ENCODE measurements at regions not wholly inside any gene's neighbourhood (a gene's known extent, or its start where the extent isn't known, plus 50 kb on each side); places are given as distances from the start of the nearest gene placed in this dataset.

- TF ChIP-seq, protein P1, sequence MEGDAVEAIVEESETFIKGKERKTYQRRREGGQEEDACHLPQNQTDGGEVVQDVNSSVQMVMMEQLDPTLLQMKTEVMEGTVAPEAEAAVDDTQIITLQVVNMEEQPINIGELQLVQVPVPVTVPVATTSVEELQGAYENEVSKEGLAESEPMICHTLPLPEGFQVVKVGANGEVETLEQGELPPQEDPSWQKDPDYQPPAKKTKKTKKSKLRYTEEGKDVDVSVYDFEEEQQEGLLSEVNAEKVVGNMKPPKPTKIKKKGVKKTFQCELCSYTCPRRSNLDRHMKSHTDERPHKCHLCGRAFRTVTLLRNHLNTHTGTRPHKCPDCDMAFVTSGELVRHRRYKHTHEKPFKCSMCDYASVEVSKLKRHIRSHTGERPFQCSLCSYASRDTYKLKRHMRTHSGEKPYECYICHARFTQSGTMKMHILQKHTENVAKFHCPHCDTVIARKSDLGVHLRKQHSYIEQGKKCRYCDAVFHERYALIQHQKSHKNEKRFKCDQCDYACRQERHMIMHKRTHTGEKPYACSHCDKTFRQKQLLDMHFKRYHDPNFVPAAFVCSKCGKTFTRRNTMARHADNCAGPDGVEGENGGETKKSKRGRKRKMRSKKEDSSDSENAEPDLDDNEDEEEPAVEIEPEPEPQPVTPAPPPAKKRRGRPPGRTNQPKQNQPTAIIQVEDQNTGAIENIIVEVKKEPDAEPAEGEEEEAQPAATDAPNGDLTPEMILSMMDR (conservative IDR thresholded peaks at IDR 0.05) = no peak
- Histone ChIP-seq H3K9ac (ENCODE audit: extremely low read depth, insufficient read length, low read length) (no peak overlapping the region), H2BK12ac (ENCODE audit: insufficient read length, low read depth, low read length) (no peak overlapping the region), H2AFZ (ENCODE audit: low read length) (no peak overlapping the region), H3K23ac (ENCODE audit: insufficient read length, low read depth, low read length) (no peak overlapping the region), H3K18ac (ENCODE audit: insufficient read length, low read depth, low read length) (no peak overlapping the region), H2BK5ac (ENCODE audit: insufficient read length, low read length) (no peak overlapping the region), H3K79me2 (ENCODE audit: insufficient read depth, low read length) (no peaks in the 10 kb centered on the region), H3K56ac (ENCODE audit: insufficient read length, low read depth, low read length) (no peak overlapping the region), H2AK5ac (ENCODE audit: insufficient read length, low read length) (no peak overlapping the region), H3K4me1 (ENCODE audit: insufficient read depth, low read length) (no peaks in the 10 kb centered on the region), H2BK15ac (ENCODE audit: low read depth, low read length) (no peak overlapping the region), H4K5ac (ENCODE audit: insufficient read length, low read depth, low read length) (no peak overlapping the region), H3K27me3 (ENCODE audit: insufficient read depth, low read length) (no peaks in the 10 kb centered on the region; the same call in 1 of the 2 replicates), H4K91ac (ENCODE audit: insufficient read length, low read depth, low read length) (no peak overlapping the region), H3K23me2 (ENCODE audit: insufficient read length, low read depth, low read length, poor library complexity, severe bottlenecking) (no peaks in the 10 kb centered on the region), H3T11ph (ENCODE audit: low read length) (no peak overlapping the region), H3K79me1 (ENCODE audit: insufficient read depth, low read depth, low read length, poor library complexity, severe bottlenecking) (no peaks in the 10 kb centered on the region), H4K20me1 (ENCODE audit: control insufficient read depth, insufficient read depth, insufficient read length) (no peaks in the 10 kb centered on the region), H4K8ac (replicated peaks; ENCODE audit: insufficient read length, low read depth, low read length) (no peak overlapping the region), H3K14ac (ENCODE audit: insufficient read depth, low read length) (no peak overlapping the region), H2BK120ac (ENCODE audit: low read depth, low read length, poor library complexity, severe bottlenecking) (no peak overlapping the region), H2BK20ac (ENCODE audit: low read depth, low read length, poor library complexity, severe bottlenecking) (no peak overlapping the region), H3K9me3 (ENCODE audit: control insufficient read depth, low read depth, low read length) (no peaks in the 10 kb centered on the region), H3K4me2 (ENCODE audit: insufficient read depth, insufficient read length, low read length) (no peak overlapping the region), H3K27ac (ENCODE audit: insufficient read length, low read depth, low read length) (no peak overlapping the region), H3K4ac (ENCODE audit: low read depth, low read length) (no peak overlapping the region)
- Mint-ChIP-seq H3K4me1 (peaks cover 4 to 7% of the 10 kb centered on the region in 2 experiments), H3K27me3 (ENCODE audit: low read depth) (no peaks in the 10 kb centered on the region), H3K36me3 (ENCODE audit: insufficient read depth in 1 of 3, low read depth in 3 of 3) (no peaks in the 10 kb centered on the region), H3K27ac (no peak overlapping the region), H3K9me3 (no peaks in the 10 kb centered on the region), H3K4me3 (no peak overlapping the region)
- whole genome bisulfite sequencing (ENCODE audit: extremely low coverage, insufficient read length, low lambda C conversion rate) = no CpG with 5 or more reads among the region's 5 CpGs
- DNase-seq = no peak
Measured at GRCh38 chr10:107450056-107450455, 285.6 kb upstream of the SORCS1 start.

Data from H9 (cell line).